ENCODE measurements at regions not wholly inside any gene's neighbourhood (a gene's known extent, or its start where the extent isn't known, plus 50 kb on each side); places are given as distances from the start of the nearest gene placed in this dataset.

DNA sequence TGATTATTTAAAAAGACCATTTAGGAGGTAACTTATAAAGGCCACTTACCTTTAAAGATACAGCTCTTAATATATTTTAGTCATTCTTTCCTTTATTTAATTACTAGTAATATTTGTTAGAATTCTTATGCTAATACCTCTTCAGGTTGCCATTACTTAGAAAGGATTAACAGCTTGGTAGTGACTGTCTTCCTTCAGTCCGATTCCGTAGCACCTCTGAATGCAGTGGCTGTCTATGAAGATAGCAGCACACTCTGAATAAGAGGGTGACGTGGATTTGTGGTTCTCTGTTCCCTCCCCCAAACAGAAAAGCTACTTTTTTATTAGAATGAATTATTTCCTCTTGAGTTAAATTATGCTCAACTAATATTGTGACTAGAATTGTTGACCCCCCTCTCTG lies 92.6 kb upstream of the TENM3 start:
- DNase-seq (ENCODE audit: low spot score), result no peak

- DNase-seq (ENCODE audit: low spot score), result peak; percentile 77
These were observed 87.4 kb upstream of the TENM3 start for GRCh38 chr4:182155806-182156205.

- DNase-seq (ENCODE audit: low spot score), result no peak
These were observed 80.0 kb upstream of the TENM3 start for GRCh38 chr4:182163180-182163579.

- no peak for DNase-seq (ENCODE audit: low spot score)
These were observed 73.6 kb upstream of the TENM3 start for GRCh38 chr4:182169572-182169971.

- DNase-seq (ENCODE audit: low spot score), result no peak
These were observed 73.2 kb upstream of the TENM3 start for GRCh38 chr4:182169987-182170386.

GRCh38 chr4:182170417-182170935 lies 72.7 kb upstream of the TENM3 start:
- no peak for DNase-seq (ENCODE audit: low spot score)

DNA sequence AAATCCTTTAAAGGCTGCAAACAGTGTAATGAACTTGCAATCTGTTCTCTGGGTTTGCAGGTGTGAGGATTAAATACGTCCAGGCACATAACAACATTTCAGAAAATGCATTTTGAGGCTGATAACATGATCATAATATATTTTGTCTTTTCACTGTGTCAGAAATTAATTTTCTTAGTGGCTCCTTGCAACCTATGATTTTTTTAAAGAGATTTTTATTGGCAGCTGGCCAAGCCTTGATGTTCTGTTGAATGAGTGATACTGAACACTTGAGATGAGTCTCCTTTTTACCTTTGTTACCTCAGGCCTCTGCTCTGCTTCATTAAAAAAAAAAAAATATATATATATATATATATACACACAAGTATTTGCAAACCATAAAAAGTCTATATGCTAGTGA lies 68.2 kb upstream of the TENM3 start:
- no peak for DNase-seq (ENCODE audit: low spot score)

DNA sequence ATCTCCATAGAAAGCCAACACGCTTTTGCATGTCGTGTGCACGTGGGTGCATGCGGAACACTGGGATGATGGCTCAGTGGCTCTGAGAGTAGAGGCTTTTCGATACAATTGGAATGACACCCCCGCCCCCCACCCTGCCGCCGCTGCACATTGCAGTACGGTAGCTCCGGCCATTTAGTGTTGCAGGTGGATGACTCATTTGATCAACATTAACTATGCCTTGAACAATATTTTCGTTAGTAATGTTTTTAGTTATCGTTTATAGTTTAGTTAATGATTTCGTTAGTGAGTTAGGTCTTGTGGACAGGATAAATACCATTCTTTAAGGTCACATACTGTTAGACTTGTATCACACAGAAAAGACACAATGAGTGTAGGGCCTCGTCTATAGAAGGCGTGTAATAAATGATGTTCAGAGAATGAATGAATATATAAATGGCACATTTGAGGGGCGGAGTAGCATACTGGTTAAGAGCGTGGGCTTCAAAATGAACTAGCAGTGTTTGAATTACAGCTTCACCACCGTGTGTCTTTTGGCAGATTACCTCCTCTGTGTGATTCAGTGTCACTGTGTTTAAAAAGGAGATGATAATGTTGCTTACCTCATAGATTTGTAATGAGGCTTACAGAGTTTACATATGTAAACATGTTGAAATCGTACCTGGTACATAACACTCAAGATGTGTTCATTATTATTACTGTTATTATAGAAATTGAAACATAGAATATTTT lies 67.2 kb upstream of the TENM3 start:
- no peak for DNase-seq (ENCODE audit: low spot score)

- no peak for DNase-seq (ENCODE audit: low spot score)
These were observed 66.0 kb upstream of the TENM3 start for GRCh38 chr4:182177166-182177565.

DNA sequence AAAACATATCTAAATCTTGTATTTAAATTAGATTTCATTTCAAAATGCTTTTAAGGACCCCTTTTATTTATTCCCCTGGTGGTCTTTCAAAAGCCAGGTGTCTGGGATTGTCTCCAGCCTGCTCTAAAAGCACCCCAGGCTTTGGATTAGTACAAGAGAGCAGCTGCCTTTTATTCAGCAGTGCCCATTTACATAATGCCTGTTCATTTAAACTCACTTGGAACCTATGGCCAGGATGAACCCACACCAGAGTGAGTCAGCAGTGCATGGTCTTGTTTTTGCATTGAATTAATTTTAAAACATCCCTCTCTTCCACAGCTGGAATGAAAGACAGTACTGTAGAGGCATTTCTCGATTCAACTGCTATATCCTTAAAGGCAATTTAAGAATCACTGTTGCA lies 64.1 kb upstream of the TENM3 start:
- peak; percentile 41 for DNase-seq (ENCODE audit: low spot score)

DNA sequence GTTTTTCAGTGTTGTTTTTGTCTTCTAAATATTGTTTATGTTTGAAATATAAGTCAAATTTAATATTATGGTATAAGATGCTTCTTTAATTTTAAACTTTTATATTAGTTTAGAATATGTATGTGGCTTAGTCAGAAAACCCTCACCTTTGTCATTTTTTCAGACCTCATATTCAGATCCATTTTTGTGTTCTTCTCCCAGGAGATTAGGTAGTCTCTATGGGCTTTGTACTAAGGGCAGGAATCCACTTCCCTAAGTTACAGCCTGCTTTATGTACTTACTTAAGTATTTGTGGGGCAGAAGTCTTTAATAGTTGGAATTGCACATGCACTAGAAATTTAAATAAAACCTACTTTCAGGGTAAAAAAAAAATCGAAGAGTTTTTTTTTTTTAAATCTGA lies 63.5 kb upstream of the TENM3 start:
- no peak for DNase-seq (ENCODE audit: low spot score)

GRCh38 chr4:182185491-182185890 lies 57.7 kb upstream of the TENM3 start:
- DNase-seq (ENCODE audit: low spot score), result no peak

- DNase-seq (ENCODE audit: low spot score), result no peak
These were observed 55.5 kb upstream of the TENM3 start for GRCh38 chr4:182187674-182188073.

GRCh38 chr4:182188622-182189021 lies 54.6 kb upstream of the TENM3 start:
- no peak for DNase-seq (ENCODE audit: low spot score)

DNA sequence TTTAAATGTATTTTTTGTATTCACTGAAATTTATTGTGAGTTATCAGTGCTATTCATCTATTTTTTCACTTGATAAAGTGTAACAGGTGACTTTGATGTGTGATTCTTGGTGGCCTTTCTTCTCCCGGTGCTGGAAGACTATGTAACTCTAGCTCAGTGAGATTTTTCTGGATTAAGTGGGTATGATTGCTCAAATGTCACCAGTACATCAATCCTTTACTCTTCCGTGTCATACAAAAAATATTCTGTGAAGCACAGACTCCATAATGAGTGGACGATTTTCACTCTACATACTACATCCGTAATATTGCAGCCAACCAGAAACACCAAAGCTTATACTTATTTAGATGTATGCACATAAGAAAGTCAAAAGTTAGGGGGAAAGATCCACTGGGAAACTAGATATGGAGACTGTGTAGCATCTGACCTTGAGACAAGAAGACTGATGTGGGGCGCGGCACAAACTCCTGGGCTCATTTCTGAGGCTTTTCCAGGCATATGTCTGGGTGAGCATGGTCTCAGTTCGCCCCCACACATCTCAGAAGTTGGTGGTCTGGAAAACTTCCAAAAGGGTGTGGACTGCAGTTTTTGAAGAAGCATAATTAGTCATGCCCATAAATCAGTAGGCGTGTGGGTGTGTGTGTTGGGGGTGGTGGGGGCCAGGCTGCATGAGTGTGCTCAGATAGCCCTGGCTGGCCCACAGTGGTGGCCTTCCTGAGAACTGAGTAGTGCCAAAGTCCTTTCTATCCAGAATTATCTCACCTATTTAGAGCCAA lies 53.9 kb upstream of the TENM3 start:
- DNase-seq (ENCODE audit: low spot score), result no peak

DNA sequence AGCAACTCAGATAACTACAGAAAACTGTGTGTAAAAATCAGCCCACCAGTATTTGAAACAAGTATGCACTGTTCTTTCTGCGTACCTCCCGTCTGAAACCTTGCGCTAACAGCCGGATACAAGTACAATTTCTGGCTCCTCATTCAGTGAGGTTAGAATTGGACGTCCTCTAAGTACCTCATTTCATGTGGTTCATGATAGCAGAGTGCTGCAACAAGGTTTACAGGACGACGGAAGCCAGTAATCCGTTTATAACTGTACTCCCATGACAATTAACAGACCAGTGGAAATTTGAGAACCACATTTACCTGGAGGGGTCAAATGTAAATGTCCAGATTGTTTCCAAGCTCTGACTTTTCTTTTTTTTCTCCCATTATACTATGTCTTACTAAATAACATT lies 52.9 kb upstream of the TENM3 start:
- peak; percentile 84 for DNase-seq (ENCODE audit: low spot score)

GRCh38 chr4:182192511-182193181 lies 50.6 kb upstream of the TENM3 start:
- DNase-seq (ENCODE audit: low spot score), result no peak

GRCh38 chr4:182193311-182193710 lies 49.9 kb upstream of the TENM3 start:
- DNase-seq (ENCODE audit: low spot score), result no peak
